ENCODE measurements at regions not wholly inside any gene's neighbourhood (a gene's known extent, or its start where the extent isn't known, plus 50 kb on each side); places are given as distances from the start of the nearest gene placed in this dataset.

DNA sequence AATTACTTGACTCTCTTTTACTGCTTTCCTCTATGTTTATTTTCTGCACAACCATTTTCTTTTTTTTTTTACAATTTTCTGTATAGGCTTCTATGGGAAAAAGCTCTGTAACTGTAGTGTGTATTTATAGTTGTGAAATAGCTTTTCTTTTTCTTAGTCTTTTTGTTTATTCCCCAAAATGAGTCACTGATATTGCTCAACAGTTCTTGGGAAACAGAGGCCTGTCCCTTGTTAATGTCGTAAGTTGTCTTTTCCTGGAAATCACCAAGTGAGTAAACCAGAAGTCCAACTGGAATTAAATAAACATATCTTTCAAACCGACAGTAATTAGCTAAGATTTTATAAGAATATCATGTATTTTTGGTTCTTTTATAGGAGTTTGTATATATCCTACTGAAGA, 325.1 kb upstream of the PRR16 start:
- TF ChIP-seq, protein P1, sequence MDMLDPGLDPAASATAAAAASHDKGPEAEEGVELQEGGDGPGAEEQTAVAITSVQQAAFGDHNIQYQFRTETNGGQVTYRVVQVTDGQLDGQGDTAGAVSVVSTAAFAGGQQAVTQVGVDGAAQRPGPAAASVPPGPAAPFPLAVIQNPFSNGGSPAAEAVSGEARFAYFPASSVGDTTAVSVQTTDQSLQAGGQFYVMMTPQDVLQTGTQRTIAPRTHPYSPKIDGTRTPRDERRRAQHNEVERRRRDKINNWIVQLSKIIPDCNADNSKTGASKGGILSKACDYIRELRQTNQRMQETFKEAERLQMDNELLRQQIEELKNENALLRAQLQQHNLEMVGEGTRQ (IDR thresholded peaks at IDR 0.05; ENCODE audit: borderline replicate concordance, low read depth, low read length), result no peak
- no peak for TF ChIP-seq TEAD4 (IDR thresholded peaks at IDR 0.05; ENCODE audit: borderline replicate concordance, insufficient read depth)
- TF ChIP-seq, protein P2, sequence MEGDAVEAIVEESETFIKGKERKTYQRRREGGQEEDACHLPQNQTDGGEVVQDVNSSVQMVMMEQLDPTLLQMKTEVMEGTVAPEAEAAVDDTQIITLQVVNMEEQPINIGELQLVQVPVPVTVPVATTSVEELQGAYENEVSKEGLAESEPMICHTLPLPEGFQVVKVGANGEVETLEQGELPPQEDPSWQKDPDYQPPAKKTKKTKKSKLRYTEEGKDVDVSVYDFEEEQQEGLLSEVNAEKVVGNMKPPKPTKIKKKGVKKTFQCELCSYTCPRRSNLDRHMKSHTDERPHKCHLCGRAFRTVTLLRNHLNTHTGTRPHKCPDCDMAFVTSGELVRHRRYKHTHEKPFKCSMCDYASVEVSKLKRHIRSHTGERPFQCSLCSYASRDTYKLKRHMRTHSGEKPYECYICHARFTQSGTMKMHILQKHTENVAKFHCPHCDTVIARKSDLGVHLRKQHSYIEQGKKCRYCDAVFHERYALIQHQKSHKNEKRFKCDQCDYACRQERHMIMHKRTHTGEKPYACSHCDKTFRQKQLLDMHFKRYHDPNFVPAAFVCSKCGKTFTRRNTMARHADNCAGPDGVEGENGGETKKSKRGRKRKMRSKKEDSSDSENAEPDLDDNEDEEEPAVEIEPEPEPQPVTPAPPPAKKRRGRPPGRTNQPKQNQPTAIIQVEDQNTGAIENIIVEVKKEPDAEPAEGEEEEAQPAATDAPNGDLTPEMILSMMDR (IDR thresholded peaks at IDR 0.05), result no peak
- TF ChIP-seq RCOR1 (IDR thresholded peaks at IDR 0.05; ENCODE audit: low read length), result no peak
- no peak for TF ChIP-seq FOXM1 (IDR thresholded peaks at IDR 0.05; ENCODE audit: low read depth)
- TF ChIP-seq NFIC (IDR thresholded peaks at IDR 0.05; ENCODE audit: borderline replicate concordance), result no peak
- no peak for TF ChIP-seq MXI1 (IDR thresholded peaks at IDR 0.05; ENCODE audit: low read depth, low read length)
- no peak for TF ChIP-seq SMC3 (IDR thresholded peaks at IDR 0.05; ENCODE audit: low read depth, low read length)
- TF ChIP-seq, protein P3, sequence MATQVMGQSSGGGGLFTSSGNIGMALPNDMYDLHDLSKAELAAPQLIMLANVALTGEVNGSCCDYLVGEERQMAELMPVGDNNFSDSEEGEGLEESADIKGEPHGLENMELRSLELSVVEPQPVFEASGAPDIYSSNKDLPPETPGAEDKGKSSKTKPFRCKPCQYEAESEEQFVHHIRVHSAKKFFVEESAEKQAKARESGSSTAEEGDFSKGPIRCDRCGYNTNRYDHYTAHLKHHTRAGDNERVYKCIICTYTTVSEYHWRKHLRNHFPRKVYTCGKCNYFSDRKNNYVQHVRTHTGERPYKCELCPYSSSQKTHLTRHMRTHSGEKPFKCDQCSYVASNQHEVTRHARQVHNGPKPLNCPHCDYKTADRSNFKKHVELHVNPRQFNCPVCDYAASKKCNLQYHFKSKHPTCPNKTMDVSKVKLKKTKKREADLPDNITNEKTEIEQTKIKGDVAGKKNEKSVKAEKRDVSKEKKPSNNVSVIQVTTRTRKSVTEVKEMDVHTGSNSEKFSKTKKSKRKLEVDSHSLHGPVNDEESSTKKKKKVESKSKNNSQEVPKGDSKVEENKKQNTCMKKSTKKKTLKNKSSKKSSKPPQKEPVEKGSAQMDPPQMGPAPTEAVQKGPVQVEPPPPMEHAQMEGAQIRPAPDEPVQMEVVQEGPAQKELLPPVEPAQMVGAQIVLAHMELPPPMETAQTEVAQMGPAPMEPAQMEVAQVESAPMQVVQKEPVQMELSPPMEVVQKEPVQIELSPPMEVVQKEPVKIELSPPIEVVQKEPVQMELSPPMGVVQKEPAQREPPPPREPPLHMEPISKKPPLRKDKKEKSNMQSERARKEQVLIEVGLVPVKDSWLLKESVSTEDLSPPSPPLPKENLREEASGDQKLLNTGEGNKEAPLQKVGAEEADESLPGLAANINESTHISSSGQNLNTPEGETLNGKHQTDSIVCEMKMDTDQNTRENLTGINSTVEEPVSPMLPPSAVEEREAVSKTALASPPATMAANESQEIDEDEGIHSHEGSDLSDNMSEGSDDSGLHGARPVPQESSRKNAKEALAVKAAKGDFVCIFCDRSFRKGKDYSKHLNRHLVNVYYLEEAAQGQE (IDR thresholded peaks at IDR 0.05; ENCODE audit: low read depth, low read length), result no peak
